B cell (primary cell): ENCODE measurements at regions not wholly inside any gene's neighbourhood (a gene's known extent, or its start where the extent isn't known, plus 50 kb on each side); places are given as distances from the start of the nearest gene placed in this dataset.

Experiments
- ATAC-seq: fragments of 200-7000 bp; cut with Tn5 transposase; one replicate; pipeline ENCODE4 v1.10.0; 2021; ENCODE audit warnings: low read depth, mild to moderate bottlenecking, moderate number of reproducible peaks, moderate library complexity
- CTCF ChIA-PET: fragments of 350-600 bp; sonication (Branson Sonifier 250); formaldehyde crosslinking; loops from one replicate; lab custom pipeline; 2021; ENCODE audit warnings: antibody characterized with exemption, inconsistent platforms; lab: Charles Lee
- POLR2A ChIA-PET: fragments of 350-600 bp; sonication (Branson Sonifier 250); formaldehyde crosslinking; loops from one replicate; lab custom pipeline; 2021; ENCODE audit warnings: antibody characterized with exemption; lab: Charles Lee
- DNase-seq: peaks from one replicate; pipeline ENCODE4 v3.0.0; 2013
- H2AFZ ChIP-seq: 2 replicates; pipeline ENCODE4 v1.6.1; 2012; ENCODE audit warnings: mild to moderate bottlenecking, low read depth, low read length; ENCODE audit not compliant: insufficient read depth, poor library complexity, severe bottlenecking
- H3K27ac ChIP-seq, 2 donors: 1 replicate in 1 of 2; 2 replicates in 1 of 2; pipeline ENCODE4 v1.5.1; 2012 to 2013; ENCODE audit warnings: low read length in 2 of 2, mild to moderate bottlenecking in 2 of 2, moderate library complexity in 1 of 2
- H3K27me3 ChIP-seq, 4 experiments: fragments of 200-600 bp in 1 of 4; sonication (generic) in 1 of 4; replicated peaks in 1 of 4; 1 replicate in 2 of 4; 2 replicates in 2 of 4; pipeline versions ENCODE4 v1.6.1 to v1.7.0; 2013 to 2016; ENCODE audit warnings: low read length in 3 of 4, mild to moderate bottlenecking in 2 of 4, mixed read lengths in 1 of 4, moderate library complexity in 1 of 4; ENCODE audit not compliant: insufficient read depth in 4 of 4, control insufficient read depth in 3 of 4; ENCODE audit errors: control extremely low read depth in 1 of 4
- H3K36me3 ChIP-seq, 2 experiments: replicated peaks in 1 of 2; 1 replicate in 1 of 2; 2 replicates in 1 of 2; pipeline versions ENCODE4 v1.6.1 to v1.7.1; 2013; ENCODE audit warnings: low read length in 1 of 2; ENCODE audit not compliant: insufficient read depth in 2 of 2, control insufficient read depth in 1 of 2; ENCODE audit errors: control extremely low read depth in 1 of 2, extremely low read depth in 1 of 2
- H3K4me1 ChIP-seq, 2 donors: fragments of 200-600 bp in 1 of 2; sonication (generic) in 1 of 2; 1 replicate in 1 of 2; 2 replicates in 1 of 2; pipeline versions ENCODE4 v1.5.1 to v1.6.1; 2013 to 2017; ENCODE audit warnings: low read length in 2 of 2; ENCODE audit not compliant: control insufficient read depth in 2 of 2, insufficient read depth in 2 of 2
- H3K4me2 ChIP-seq: replicated peaks from 2 replicates; pipeline ENCODE3; 2012; ENCODE audit warnings: mild to moderate bottlenecking, low read depth, low read length; ENCODE audit not compliant: poor library complexity, severe bottlenecking
- H3K4me3 ChIP-seq, 5 experiments: fragments of 200-600 bp in 1 of 5; sonication (generic) in 1 of 5; 1 replicate in 3 of 5; 2 replicates in 2 of 5; pipeline versions ENCODE4 v1.5.1 to v1.7.0; 2011 to 2016; ENCODE audit warnings: low read length in 4 of 5, mild to moderate bottlenecking in 4 of 5, low read depth in 2 of 5, control low read depth in 1 of 5, moderate library complexity in 1 of 5; ENCODE audit not compliant: insufficient read depth in 1 of 5; ENCODE audit errors: control extremely low read depth in 1 of 5, extremely low read depth in 1 of 5
- H3K79me2 ChIP-seq: fragments of 200-600 bp; sonication (generic); one replicate; pipeline ENCODE4 v1.6.0; 2016; ENCODE audit warnings: low read length; ENCODE audit not compliant: control insufficient read depth, insufficient read depth
- H3K9ac ChIP-seq: fragments of 200-600 bp; sonication (generic); 2 replicates; pipeline ENCODE4 v1.6.1; 2017; ENCODE audit warnings: mild to moderate bottlenecking, low read length, moderate library complexity
- H3K9me3 ChIP-seq, 3 donors: one replicate each; pipeline versions ENCODE4 v1.6.1 to v1.7.1; 2013; ENCODE audit warnings: low read length in 2 of 3; ENCODE audit not compliant: control insufficient read depth in 2 of 3, insufficient read depth in 1 of 3; ENCODE audit errors: control extremely low read depth in 1 of 3
- H4K20me1 ChIP-seq: 2 replicates; pipeline ENCODE4 v1.6.0; 2012; ENCODE audit warnings: mild to moderate bottlenecking, low read length; ENCODE audit not compliant: insufficient read depth, control insufficient read depth, poor library complexity, severe bottlenecking
- H3K27ac Mint-ChIP-seq: one replicate; pipeline ENCODE4 v1.8.0; 2021; ENCODE audit warnings: mixed read lengths
- H3K27me3 Mint-ChIP-seq: one replicate; pipeline ENCODE4 v1.8.0; 2021; ENCODE audit warnings: mixed read lengths
- H3K4me1 Mint-ChIP-seq: one replicate; pipeline ENCODE4 v1.8.0; 2021; ENCODE audit warnings: mixed read lengths
- H3K4me3 Mint-ChIP-seq: one replicate; pipeline ENCODE4 v1.8.0; 2021; ENCODE audit warnings: mixed read lengths
- H3K9me3 Mint-ChIP-seq: one replicate; pipeline ENCODE4 v1.8.0; 2022; ENCODE audit warnings: mixed read lengths; ENCODE audit not compliant: insufficient read depth
- EZH2 ChIP-seq: IDR thresholded peaks from 2 replicates; pipeline ENCODE4 v1.6.1; 2012; ENCODE audit warnings: borderline replicate concordance, low read depth, mild to moderate bottlenecking, moderate library complexity, low read length; ENCODE audit not compliant: insufficient read depth, poor library complexity, severe bottlenecking
- WGBS: methylation state at CpG from one replicate; pipeline ENCODE4 v1.1.5; 2013; ENCODE audit warnings: missing lambda C conversion rate; ENCODE audit not compliant: insufficient coverage; 5-methylcytosine and 5-hydroxymethylcytosine counted together
- intact Hi-C: fragments of 100-400 bp; cut with micrococcal nuclease; formaldehyde crosslinking; loops from one replicate; pipeline ENCODE4 v1.10.0; 2022
- TF ChIP-seq, protein P1 (sequence below): fragments of 200-600 bp; IDR thresholded peaks from one replicate; pipeline ENCODE4 v1.8.0; 2022; ENCODE audit warnings: antibody characterized with exemption, mild to moderate bottlenecking

DNA sequence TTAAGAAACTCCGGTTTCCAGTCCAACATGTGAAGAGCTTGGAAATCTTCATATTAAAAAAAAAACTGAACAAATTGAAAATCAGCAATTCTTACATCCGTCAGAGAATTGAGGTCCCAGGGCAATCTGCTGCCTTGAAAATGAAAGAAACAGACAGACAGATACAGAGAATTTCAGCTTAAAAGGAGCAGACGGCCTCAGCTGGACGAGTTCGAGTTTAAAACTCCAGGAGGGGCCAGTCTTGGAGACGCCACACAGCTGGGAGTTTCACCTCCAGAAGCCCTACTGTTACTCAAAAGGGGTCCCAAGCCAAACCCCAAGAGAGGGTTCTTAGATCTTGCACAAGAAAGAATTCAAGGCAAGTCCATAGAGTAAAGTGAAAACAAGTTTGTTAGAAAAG lies 226.5 kb upstream of the ARL4C start:
- H3K27me3 Mint-ChIP-seq = peaks cover 4% of the 10 kb centered on the region
- no peak overlapping the region for H3K9ac ChIP-seq
- no peaks in the 10 kb centered on the region for H3K9me3 Mint-ChIP-seq
- H3K36me3 ChIP-seq = no peaks in the 10 kb centered on the region
- no peak overlapping the region for H3K4me3 ChIP-seq
- H3K27ac Mint-ChIP-seq = no peak overlapping the region
- WGBS = 78% methylated on average over 5 of the region's 6 CpGs
- DNase-seq (no peak), ATAC-seq (no peak)
- H2AFZ ChIP-seq = no peak overlapping the region
- TF ChIP-seq EZH2 = no peak
- TF ChIP-seq, protein P1, sequence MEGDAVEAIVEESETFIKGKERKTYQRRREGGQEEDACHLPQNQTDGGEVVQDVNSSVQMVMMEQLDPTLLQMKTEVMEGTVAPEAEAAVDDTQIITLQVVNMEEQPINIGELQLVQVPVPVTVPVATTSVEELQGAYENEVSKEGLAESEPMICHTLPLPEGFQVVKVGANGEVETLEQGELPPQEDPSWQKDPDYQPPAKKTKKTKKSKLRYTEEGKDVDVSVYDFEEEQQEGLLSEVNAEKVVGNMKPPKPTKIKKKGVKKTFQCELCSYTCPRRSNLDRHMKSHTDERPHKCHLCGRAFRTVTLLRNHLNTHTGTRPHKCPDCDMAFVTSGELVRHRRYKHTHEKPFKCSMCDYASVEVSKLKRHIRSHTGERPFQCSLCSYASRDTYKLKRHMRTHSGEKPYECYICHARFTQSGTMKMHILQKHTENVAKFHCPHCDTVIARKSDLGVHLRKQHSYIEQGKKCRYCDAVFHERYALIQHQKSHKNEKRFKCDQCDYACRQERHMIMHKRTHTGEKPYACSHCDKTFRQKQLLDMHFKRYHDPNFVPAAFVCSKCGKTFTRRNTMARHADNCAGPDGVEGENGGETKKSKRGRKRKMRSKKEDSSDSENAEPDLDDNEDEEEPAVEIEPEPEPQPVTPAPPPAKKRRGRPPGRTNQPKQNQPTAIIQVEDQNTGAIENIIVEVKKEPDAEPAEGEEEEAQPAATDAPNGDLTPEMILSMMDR = no peak
- POLR2A ChIA-PET = no interaction called here
- no peak overlapping the region for H3K4me3 Mint-ChIP-seq
- no peaks in the 10 kb centered on the region for H3K9me3 ChIP-seq
- no peaks in the 10 kb centered on the region for H3K4me1 ChIP-seq
- no peak overlapping the region for H3K27ac ChIP-seq
- intact Hi-C loops = no loop called here
- no peak overlapping the region for H3K4me2 ChIP-seq
- H3K4me1 Mint-ChIP-seq = no peaks in the 10 kb centered on the region
- no peaks in the 10 kb centered on the region for H4K20me1 ChIP-seq
- no peaks in the 10 kb centered on the region for H3K79me2 ChIP-seq
- H3K27me3 ChIP-seq = peaks cover 0 to 3% (median 0%) of the 10 kb centered on the region in 4 experiments
- CTCF ChIA-PET = no interaction called here

DNA sequence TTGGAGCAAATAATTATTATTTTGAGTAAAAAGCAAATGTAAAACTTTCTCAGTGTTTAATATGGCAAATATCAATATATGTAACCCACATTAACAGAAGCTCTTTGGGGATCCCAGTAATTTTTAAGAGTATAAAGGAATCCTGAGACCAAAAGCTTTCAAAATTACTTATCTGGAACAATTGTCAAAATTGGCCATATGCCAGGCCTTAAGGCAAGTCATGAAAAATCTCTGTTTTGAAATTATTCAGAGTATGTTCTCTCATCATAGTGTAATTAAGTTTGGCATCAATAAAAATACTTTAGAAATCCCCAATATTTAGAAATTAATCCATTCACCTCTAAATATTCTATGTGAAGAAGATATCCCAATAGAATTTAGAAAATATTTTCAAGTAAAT lies 225.3 kb upstream of the ARL4C start:
- Histone ChIP-seq H4K20me1 (no peaks in the 10 kb centered on the region), H3K27me3 (peaks cover 0 to 3% (median 0%) of the 10 kb centered on the region in 4 experiments), H3K36me3 (no peaks in the 10 kb centered on the region), H3K27ac (no peak overlapping the region), H3K9ac (no peak overlapping the region), H3K9me3 (no peaks in the 10 kb centered on the region), H2AFZ (no peak overlapping the region), H3K4me3 (no peak overlapping the region), H3K79me2 (no peaks in the 10 kb centered on the region), H3K4me2 (no peak overlapping the region), H3K4me1 (no peaks in the 10 kb centered on the region)
- Mint-ChIP-seq H3K9me3 (no peaks in the 10 kb centered on the region), H3K4me3 (no peak overlapping the region), H3K27ac (no peak overlapping the region), H3K27me3 (peaks cover 4% of the 10 kb centered on the region), H3K4me1 (no peaks in the 10 kb centered on the region)
- ChIA-PET CTCF (no interaction called here), POLR2A (no interaction called here)
- TF ChIP-seq, protein P1 = no peak
- TF ChIP-seq EZH2 = no peak
- intact Hi-C loops = no loop called here
- ATAC-seq = no peak
- no peak for DNase-seq
